ENCODE measurements at regions not wholly inside any gene's neighbourhood (a gene's known extent, or its start where the extent isn't known, plus 50 kb on each side); places are given as distances from the start of the nearest gene placed in this dataset.
"Not testable (repeated sequence)": the region's sequence is repeated elsewhere in the genome, so short reads cannot be mapped to it uniquely, and the experiment has no call there.

- TF ChIP-seq CTCF, POLR2A (IDR thresholded peaks at IDR 0.05): not testable (repeated sequence)
Measured at GRCh38 chr9:67248967-67249366, 256.6 kb upstream of the SPATA31A3 start.
